ENCODE measurements at regions not wholly inside any gene's neighbourhood (a gene's known extent, or its start where the extent isn't known, plus 50 kb on each side); places are given as distances from the start of the nearest gene placed in this dataset.

DNA sequence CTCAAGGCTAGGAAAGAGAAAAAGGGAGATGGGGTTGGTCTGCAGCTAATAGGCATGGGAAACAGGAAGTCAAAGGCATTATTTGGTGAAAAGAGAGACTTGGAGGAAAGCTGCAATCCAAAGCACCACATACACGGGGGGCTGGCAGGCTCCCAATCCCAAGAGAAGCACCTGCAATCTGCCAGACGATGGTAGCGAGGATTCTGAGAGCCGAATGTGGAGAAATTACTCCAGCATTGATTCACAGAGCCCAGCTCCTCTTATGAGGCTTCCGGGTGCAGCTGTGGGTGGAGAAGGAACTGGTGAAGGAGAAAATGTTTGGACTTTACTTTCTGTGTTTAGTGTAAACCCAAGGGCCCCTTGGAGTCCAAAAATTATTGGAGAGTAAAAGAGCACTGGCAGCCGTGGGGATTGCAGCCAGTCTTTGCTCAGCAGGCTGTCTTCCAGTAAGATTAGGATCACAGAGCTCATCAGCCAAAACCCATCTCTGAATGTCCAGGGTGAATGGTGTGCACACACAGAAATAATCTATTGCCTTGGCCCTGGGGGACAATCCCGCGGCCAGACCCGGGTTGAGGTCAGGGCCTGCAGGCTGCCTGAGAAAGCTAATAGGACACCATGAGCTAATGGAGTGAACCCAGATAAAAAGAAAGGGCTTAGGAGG lies 197.6 kb downstream of the KIT start:
- TF ChIP-seq, protein P1, sequence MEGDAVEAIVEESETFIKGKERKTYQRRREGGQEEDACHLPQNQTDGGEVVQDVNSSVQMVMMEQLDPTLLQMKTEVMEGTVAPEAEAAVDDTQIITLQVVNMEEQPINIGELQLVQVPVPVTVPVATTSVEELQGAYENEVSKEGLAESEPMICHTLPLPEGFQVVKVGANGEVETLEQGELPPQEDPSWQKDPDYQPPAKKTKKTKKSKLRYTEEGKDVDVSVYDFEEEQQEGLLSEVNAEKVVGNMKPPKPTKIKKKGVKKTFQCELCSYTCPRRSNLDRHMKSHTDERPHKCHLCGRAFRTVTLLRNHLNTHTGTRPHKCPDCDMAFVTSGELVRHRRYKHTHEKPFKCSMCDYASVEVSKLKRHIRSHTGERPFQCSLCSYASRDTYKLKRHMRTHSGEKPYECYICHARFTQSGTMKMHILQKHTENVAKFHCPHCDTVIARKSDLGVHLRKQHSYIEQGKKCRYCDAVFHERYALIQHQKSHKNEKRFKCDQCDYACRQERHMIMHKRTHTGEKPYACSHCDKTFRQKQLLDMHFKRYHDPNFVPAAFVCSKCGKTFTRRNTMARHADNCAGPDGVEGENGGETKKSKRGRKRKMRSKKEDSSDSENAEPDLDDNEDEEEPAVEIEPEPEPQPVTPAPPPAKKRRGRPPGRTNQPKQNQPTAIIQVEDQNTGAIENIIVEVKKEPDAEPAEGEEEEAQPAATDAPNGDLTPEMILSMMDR (IDR thresholded peaks at IDR 0.05; ENCODE audit: low read depth, low read length), result no peak
- Histone ChIP-seq H3K9me3 (ENCODE audit: low read depth) (no peaks in the 10 kb centered on the region), H3K27me3 (peaks cover 75% of the 10 kb centered on the region), H3K4me3 (no peak overlapping the region), H3K27ac (no peak overlapping the region), H3K4me1 (ENCODE audit: low read depth) (peaks cover 5% of the 10 kb centered on the region), H3K36me3 (no peaks in the 10 kb centered on the region)
- DNase-seq (ENCODE audit: low read depth in 1 of 2, low spot score in 1 of 2), result no peak

DNA sequence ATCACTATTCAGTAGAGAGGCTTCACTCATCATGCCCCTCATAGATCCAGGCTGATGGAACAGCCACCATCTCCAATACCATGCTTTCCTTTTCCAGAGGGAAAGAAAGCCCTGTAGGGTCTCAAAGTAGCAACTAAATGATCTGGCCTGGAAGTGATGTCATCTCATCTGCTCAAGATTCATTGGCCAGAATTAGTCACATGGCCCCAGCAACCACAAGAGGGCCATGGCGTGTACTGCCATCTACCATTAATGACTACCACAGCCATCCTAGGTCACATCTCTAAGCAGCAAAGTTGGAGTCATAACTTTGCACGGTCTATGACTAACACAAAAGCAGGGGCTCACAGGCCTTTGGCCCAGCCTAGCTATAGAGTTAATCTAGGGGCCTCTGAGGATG lies 194.8 kb downstream of the KIT start:
- Histone ChIP-seq H3K27ac (no peak overlapping the region), H3K4me1 (ENCODE audit: low read depth) (no peaks in the 10 kb centered on the region), H3K4me3 (no peak overlapping the region), H3K36me3 (no peaks in the 10 kb centered on the region), H3K27me3 (peaks cover 80% of the 10 kb centered on the region), H3K9me3 (ENCODE audit: low read depth) (no peaks in the 10 kb centered on the region)
- TF ChIP-seq, protein P1 (IDR thresholded peaks at IDR 0.05; ENCODE audit: low read depth, low read length), result no peak
- no peak for DNase-seq (ENCODE audit: low read depth in 1 of 2, low spot score in 1 of 2)

DNA sequence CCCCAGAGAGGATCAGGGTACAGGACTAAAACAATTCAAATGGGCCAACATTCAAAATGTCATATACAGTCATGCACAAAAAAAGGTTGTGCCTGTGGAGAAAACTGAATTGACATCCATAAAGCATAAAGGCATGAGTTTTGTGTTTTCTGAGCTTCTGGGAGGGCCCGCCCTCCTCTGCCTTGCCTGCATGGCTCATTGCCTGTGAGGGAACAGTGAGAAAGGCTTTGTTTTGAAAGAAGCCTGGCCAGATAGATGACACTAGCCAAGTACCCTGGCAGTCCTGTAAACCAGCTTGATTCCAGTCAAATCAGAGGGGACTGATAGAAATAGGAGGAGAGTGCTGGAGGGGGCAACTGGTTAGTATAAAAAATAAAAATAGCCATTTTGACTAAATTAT lies 194.3 kb downstream of the KIT start:
- H3K27ac ChIP-seq, result no peak overlapping the region
- H3K4me1 ChIP-seq (ENCODE audit: low read depth), result no peaks in the 10 kb centered on the region
- no peaks in the 10 kb centered on the region for H3K9me3 ChIP-seq (ENCODE audit: low read depth)
- H3K4me3 ChIP-seq, result no peak overlapping the region
- H3K36me3 ChIP-seq, result no peaks in the 10 kb centered on the region
- H3K27me3 ChIP-seq, result peaks cover 80% of the 10 kb centered on the region
- DNase-seq (ENCODE audit: low read depth in 1 of 2, low spot score in 1 of 2), result no peak
- TF ChIP-seq, protein P1 (IDR thresholded peaks at IDR 0.05; ENCODE audit: low read depth, low read length), result no peak

DNA sequence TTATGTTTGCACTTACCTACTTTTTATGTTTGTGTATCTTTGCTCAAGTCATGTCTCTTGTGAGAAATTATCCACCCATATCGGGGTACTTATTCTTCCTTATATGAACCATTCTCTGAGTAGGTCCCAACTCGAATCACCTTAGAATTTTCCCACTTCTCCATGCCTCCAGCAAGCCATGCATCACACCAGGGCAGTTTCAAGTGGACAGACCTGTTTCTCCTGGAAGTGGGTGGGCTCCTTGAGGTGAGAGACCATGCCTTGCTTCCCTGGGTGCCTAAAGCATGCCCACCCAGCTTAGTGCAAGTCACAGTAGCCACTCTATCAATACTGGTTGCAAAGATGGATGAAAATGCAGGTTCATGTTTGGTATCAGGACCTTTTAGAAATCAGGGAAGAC lies 187.2 kb downstream of the KIT start:
- no peak overlapping the region for H3K27ac ChIP-seq
- H3K4me1 ChIP-seq (ENCODE audit: low read depth), result no peaks in the 10 kb centered on the region
- H3K27me3 ChIP-seq, result peaks cover 26% of the 10 kb centered on the region
- DNase-seq (ENCODE audit: low read depth in 1 of 2, low spot score in 1 of 2), result no peak
- no peaks in the 10 kb centered on the region for H3K36me3 ChIP-seq
- H3K9me3 ChIP-seq (ENCODE audit: low read depth), result no peaks in the 10 kb centered on the region
- no peak overlapping the region for H3K4me3 ChIP-seq
- TF ChIP-seq, protein P1 (IDR thresholded peaks at IDR 0.05; ENCODE audit: low read depth, low read length), result no peak

DNA sequence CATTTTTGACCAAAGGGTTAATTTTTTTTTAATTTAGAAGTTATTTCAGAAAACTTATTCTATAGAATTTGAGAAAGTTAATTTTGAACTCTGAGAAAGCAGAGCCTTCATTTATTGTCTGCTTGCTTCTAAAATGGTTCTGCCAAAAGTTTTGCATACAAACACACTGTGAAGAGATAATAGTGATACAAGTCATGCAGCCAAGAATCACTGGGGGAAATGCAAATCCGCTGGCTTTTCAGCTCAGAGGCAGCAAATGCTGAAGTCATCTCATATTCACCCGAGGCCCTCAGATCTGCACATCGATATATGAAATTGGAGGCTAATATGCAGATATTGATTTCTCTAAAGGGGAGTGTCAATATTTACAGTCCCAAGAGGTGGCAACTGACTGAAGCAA lies 186.2 kb downstream of the KIT start:
- no peaks in the 10 kb centered on the region for H3K36me3 ChIP-seq
- no peaks in the 10 kb centered on the region for H3K4me1 ChIP-seq (ENCODE audit: low read depth)
- TF ChIP-seq, protein P1 (IDR thresholded peaks at IDR 0.05; ENCODE audit: low read depth, low read length), result no peak
- no peak overlapping the region for H3K27ac ChIP-seq
- peaks cover 18% of the 10 kb centered on the region for H3K27me3 ChIP-seq
- no peaks in the 10 kb centered on the region for H3K9me3 ChIP-seq (ENCODE audit: low read depth)
- DNase-seq (ENCODE audit: low read depth in 1 of 2, low spot score in 1 of 2), result no peak
- no peak overlapping the region for H3K4me3 ChIP-seq

Data from cardiac muscle cell (in vitro differentiated cells and primary cell).